GM21423 (cell line): ENCODE measurements at regions not wholly inside any gene's neighbourhood (a gene's known extent, or its start where the extent isn't known, plus 50 kb on each side); places are given as distances from the start of the nearest gene placed in this dataset.

ENCODE experiments used
- ATAC-seq: cut with Tn5 transposase; IDR thresholded peaks from one replicate; pipeline ENCODE4 v1.9.1; 2021; ENCODE audit warnings: mild to moderate bottlenecking, moderate library complexity; ENCODE audit not compliant: unreplicated experiment

DNA sequence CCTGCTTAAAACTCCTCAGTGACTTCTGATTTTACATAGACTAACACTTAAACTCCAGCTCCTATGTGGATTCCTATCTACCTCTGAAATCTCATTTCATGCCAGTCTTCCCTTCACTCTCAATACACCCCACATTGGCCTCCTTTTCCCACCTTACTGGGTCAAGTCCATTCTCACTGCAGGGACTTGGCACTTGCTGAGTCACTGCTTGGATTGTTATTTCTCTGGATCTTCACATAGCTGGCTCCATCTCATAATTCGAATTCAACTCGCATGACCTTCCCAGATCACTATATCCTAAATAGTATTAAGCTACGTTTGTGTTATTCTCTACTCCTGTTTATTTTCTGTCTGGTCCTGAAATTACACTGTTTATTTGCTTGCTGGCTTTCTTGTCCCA, 59.6 kb upstream of the FRMD4B start:
- no peak for ATAC-seq

GRCh38 chr3:69445024-69445423, 59.1 kb upstream of the FRMD4B start:
- ATAC-seq = no peak

- no peak for ATAC-seq
Observed at GRCh38 chr3:69443457-69443920, 57.6 kb upstream of the FRMD4B start.

- no peak for ATAC-seq
Observed at GRCh38 chr3:69442771-69443311, 57.0 kb upstream of the FRMD4B start.

- no peak for ATAC-seq
Observed at GRCh38 chr3:69441732-69442131, 55.8 kb upstream of the FRMD4B start.

GRCh38 chr3:69441040-69441439, 55.2 kb upstream of the FRMD4B start:
- no peak for ATAC-seq

GRCh38 chr3:69439643-69440270, 53.9 kb upstream of the FRMD4B start:
- ATAC-seq = no peak

DNA sequence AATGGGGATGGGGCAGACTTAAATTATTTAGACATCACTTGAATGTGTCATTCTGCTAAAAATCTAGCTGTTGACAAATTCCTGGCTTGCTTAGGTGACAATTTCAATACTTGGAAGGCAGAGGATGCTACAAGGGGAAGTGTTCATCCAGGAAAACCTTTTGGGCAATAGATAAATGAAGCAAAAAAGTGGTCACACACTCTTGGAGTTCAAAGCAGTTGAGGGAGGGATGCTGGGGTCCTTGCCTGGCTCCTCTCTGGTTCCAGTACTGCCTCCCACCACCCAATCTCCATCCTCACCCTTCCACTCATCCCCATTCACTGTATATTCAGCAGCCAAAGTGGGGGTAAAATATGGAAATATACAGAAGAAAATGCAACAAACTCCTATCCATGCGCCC, 52.6 kb upstream of the FRMD4B start:
- ATAC-seq = no peak

GRCh38 chr3:69435274-69436265, 49.7 kb upstream of the FRMD4B start:
- ATAC-seq = peak; percentile 46
